ENCODE measurements at regions not wholly inside any gene's neighbourhood (a gene's known extent, or its start where the extent isn't known, plus 50 kb on each side); places are given as distances from the start of the nearest gene placed in this dataset.

DNA sequence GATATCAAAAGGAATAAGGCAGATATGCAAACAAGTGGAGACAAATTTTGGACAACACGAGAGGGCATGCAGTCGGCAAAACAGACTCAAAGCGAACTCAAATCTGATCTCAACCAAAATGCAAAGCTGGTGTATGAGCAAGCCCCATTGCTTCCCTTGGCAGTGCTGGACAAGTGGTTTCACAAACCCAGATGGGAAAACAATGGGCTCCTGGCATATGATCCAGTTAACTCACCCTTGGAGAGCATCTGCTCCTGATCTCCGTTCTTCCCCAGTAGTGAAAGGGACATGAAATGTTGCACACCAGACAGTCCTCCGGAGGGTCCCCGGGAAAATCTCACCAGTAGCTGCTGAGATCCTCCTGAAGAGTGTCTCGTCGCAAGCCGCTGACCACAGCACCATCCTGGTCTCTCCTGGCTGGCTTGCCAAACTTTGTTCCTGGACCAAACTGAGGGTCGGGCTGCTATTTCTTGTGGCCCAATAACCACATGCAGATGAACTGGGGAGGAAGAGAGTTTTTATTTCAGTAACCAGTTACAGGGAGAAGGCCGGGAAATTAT, 84.3 kb upstream of the THBS2 start:
- TF ChIP-seq POLR2A (IDR thresholded peaks at IDR 0.05), result no peak
- no peak for TF ChIP-seq CTCF (IDR thresholded peaks at IDR 0.05)

Measured in Peyer's patch (tissue), 4 donors.